ENCODE measurements at regions not wholly inside any gene's neighbourhood (a gene's known extent, or its start where the extent isn't known, plus 50 kb on each side); places are given as distances from the start of the nearest gene placed in this dataset.
"Not testable (repeated sequence)": the region's sequence is repeated elsewhere in the genome, so short reads cannot be mapped to it uniquely, and the experiment has no call there.

DNA sequence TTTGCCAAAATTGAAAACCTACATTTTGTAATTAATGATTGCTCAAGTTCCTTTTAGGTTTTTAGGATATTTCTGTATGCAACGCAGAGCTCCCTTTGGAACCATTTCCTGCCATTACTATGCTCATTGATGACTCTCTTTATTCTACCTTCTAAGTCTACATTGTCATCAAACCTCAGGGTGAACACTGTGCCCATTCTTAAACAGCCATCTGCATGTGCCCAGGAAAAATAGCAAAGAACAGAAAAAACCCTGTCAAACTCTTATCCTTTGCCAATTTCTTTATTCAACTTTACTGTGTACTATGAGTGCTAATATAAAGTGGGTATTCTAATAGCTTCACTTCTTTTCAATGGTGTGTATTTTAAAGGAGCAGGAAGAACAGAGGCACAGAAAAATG, 1455.9 kb downstream of the ADGRL3 start:
- Mint-ChIP-seq H3K27me3 (no peaks in the 10 kb centered on the region), H3K9me3 (peaks cover 5% of the 10 kb centered on the region), H3K4me1 (ENCODE audit: low read depth in 2 of 2) (no peaks in the 10 kb centered on the region), H3K36me3 (peaks cover 5% of the 10 kb centered on the region), H3K4me3 (no peak overlapping the region), H3K27ac (no peak overlapping the region)
- ATAC-seq, result no peak
- DNase-seq (ENCODE audit: low spot score), result no peak

DNA sequence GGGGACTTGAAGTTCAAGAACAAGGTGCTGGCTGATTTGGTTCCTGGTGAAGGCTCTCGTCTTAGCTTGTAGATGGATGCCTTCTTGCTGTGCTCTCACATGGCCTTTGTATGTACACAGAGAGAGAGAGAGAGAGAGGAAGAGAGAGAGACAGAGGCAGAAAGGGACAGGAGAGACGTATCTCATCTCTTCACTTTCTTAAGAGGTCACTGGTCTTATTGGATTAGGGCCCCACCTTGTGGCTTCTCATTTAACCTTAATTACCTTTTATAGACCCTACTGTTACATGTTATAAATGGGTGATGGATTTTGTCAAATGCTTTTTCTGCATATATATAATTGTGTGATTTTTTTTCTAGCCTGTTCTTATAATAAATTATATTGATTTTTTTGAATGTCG, 1444.2 kb downstream of the ADGRL3 start:
- Mint-ChIP-seq H3K27ac (no peak overlapping the region), H3K4me3 (no peak overlapping the region), H3K4me1 (ENCODE audit: low read depth in 2 of 2) (no peaks in the 10 kb centered on the region), H3K36me3 (no peaks in the 10 kb centered on the region), H3K9me3 (peaks cover 6% of the 10 kb centered on the region), H3K27me3 (no peaks in the 10 kb centered on the region)
- ATAC-seq, result no peak
- no peak for DNase-seq (ENCODE audit: low spot score)

GRCh38 chr4:62640296-62640695, 1440.2 kb downstream of the ADGRL3 start:
- Mint-ChIP-seq H3K9me3 (peaks cover 3% of the 10 kb centered on the region), H3K4me1 (ENCODE audit: low read depth in 2 of 2) (no peaks in the 10 kb centered on the region), H3K27ac (no peak overlapping the region), H3K36me3 (no peaks in the 10 kb centered on the region), H3K4me3 (no peak overlapping the region), H3K27me3 (no peaks in the 10 kb centered on the region)
- no peak for DNase-seq (ENCODE audit: low spot score)
- ATAC-seq, result no peak

- ATAC-seq (no peak), DNase-seq (ENCODE audit: low spot score) (no peak)
- no peak overlapping the region for H3K27ac Mint-ChIP-seq
- H3K4me1 Mint-ChIP-seq (ENCODE audit: low read depth in 2 of 2), result no peaks in the 10 kb centered on the region
- peaks cover 7% of the 10 kb centered on the region for H3K9me3 Mint-ChIP-seq
- H3K27me3 Mint-ChIP-seq, result no peaks in the 10 kb centered on the region
- H3K36me3 Mint-ChIP-seq, result no peaks in the 10 kb centered on the region
- H3K4me3 Mint-ChIP-seq, result no peak overlapping the region
These were observed 1427.5 kb downstream of the ADGRL3 start for GRCh38 chr4:62627671-62628070.

- H3K27me3 Mint-ChIP-seq, result no peaks in the 10 kb centered on the region
- no peaks in the 10 kb centered on the region for H3K4me1 Mint-ChIP-seq (ENCODE audit: low read depth in 2 of 2)
- no peak overlapping the region for H3K27ac Mint-ChIP-seq
- H3K9me3 Mint-ChIP-seq, result peaks cover 7% of the 10 kb centered on the region
- no peak for DNase-seq (ENCODE audit: low spot score)
- H3K36me3 Mint-ChIP-seq, result no peaks in the 10 kb centered on the region
- H3K4me3 Mint-ChIP-seq, result no peak overlapping the region
- no peak for ATAC-seq
These were observed 1427.0 kb downstream of the ADGRL3 start for GRCh38 chr4:62627141-62627540.

DNA sequence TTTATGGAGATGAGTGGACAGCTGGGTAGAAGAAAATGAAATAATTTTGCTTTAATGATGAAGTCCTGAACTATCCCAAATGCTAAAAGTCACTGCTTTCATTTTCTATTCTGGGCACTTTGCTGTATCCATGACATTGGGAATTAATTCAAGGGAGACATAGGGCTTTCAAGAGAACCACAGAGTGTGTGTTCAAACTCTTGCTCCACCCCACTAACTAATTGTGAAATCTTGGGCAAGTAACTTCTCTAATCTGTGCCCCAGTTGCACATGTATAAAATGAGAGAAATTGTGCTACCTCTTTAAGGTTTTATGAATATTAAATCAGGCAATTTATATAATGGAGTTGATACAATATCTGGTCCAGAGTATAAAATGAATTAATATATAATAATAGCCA, 1422.0 kb downstream of the ADGRL3 start:
- ATAC-seq (no peak), DNase-seq (ENCODE audit: low spot score) (no peak)
- Mint-ChIP-seq H3K27me3 (no peaks in the 10 kb centered on the region), H3K4me3 (no peak overlapping the region), H3K36me3 (no peaks in the 10 kb centered on the region), H3K9me3 (peaks cover 13% of the 10 kb centered on the region), H3K27ac (no peak overlapping the region), H3K4me1 (ENCODE audit: low read depth in 2 of 2) (no peaks in the 10 kb centered on the region)

- no peaks in the 10 kb centered on the region for H3K4me1 Mint-ChIP-seq (ENCODE audit: low read depth in 2 of 2)
- no peaks in the 10 kb centered on the region for H3K27me3 Mint-ChIP-seq
- H3K36me3 Mint-ChIP-seq, result no peaks in the 10 kb centered on the region
- H3K27ac Mint-ChIP-seq, result no peak overlapping the region
- no peak overlapping the region for H3K4me3 Mint-ChIP-seq
- DNase-seq (ENCODE audit: low spot score) (no peak), ATAC-seq (no peak)
- H3K9me3 Mint-ChIP-seq, result peaks cover 10% of the 10 kb centered on the region
These were observed 1419.8 kb downstream of the ADGRL3 start for GRCh38 chr4:62619971-62620370.

DNA sequence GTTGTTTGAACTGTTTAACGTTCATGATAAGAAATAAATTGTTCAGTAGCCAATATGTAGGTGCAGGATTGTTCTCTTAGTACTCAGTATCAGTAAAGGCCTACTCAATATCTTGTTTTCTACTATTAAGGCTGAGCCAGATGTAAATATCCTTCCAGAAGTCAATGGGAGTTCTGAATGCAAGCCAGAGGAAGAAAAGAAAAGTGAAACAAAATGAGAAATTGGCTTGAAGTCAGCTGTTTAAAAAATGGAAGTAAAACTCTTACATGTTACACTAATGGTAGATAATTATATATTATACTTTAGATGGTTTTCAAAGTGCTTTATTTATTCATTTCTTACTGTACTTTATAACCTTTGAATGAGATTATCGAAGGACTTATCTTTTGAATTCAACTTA, 1417.9 kb downstream of the ADGRL3 start:
- ATAC-seq (no peak), DNase-seq (ENCODE audit: low spot score) (no peak)
- Mint-ChIP-seq H3K36me3 (no peaks in the 10 kb centered on the region), H3K27me3 (no peaks in the 10 kb centered on the region), H3K4me1 (ENCODE audit: low read depth in 2 of 2) (no peaks in the 10 kb centered on the region), H3K9me3 (peaks cover 10% of the 10 kb centered on the region), H3K4me3 (no peak overlapping the region), H3K27ac (no peak overlapping the region)

- Mint-ChIP-seq H3K4me3 (no peak overlapping the region), H3K4me1 (ENCODE audit: low read depth in 2 of 2) (no peaks in the 10 kb centered on the region), H3K27ac (no peak overlapping the region), H3K36me3 (peaks cover 11% of the 10 kb centered on the region), H3K9me3 (peaks cover 12% of the 10 kb centered on the region), H3K27me3 (no peaks in the 10 kb centered on the region)
- ATAC-seq (no peak), DNase-seq (ENCODE audit: low spot score) (no peak)
These were observed 1401.6 kb downstream of the ADGRL3 start for GRCh38 chr4:62601737-62602136.

DNA sequence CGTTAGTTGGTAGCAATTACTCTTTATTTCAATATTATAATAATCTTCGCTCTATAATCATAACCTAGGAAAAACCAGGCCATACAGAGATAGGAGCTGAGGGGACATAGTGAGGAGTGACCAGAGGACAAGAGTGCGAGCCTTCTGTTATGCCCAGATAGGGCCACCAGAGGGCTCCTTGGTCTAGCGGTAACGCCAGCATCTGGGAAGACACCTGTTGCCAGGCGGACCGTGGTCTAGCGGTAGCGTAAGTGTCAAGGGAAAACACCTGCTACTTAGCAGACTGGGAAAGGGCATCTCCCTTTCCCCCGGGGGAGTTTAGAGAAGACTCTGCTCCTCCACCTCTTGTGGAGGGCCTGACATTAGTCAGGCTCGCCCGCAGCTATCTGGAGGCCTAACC, 1395.1 kb downstream of the ADGRL3 start:
- not testable (repeated sequence) for H3K27me3 Mint-ChIP-seq; DNase-seq (ENCODE audit: low spot score); H3K36me3 Mint-ChIP-seq; H3K4me1 Mint-ChIP-seq (ENCODE audit: low read depth in 2 of 2); H3K4me3 Mint-ChIP-seq; H3K27ac Mint-ChIP-seq; ATAC-seq
- peaks cover 14% of the 10 kb centered on the region for H3K9me3 Mint-ChIP-seq

GRCh38 chr4:62591756-62592155, 1391.6 kb downstream of the ADGRL3 start:
- no peaks in the 10 kb centered on the region for H3K36me3 Mint-ChIP-seq
- H3K27me3 Mint-ChIP-seq, result no peaks in the 10 kb centered on the region
- no peak overlapping the region for H3K27ac Mint-ChIP-seq
- H3K4me1 Mint-ChIP-seq (ENCODE audit: low read depth in 2 of 2), result no peaks in the 10 kb centered on the region
- no peak overlapping the region for H3K4me3 Mint-ChIP-seq
- ATAC-seq (no peak), DNase-seq (ENCODE audit: low spot score) (no peak)
- H3K9me3 Mint-ChIP-seq, result peaks cover 18% of the 10 kb centered on the region

GRCh38 chr4:62588671-62589070, 1388.5 kb downstream of the ADGRL3 start:
- Mint-ChIP-seq H3K4me1 (ENCODE audit: low read depth in 2 of 2) (no peaks in the 10 kb centered on the region), H3K9me3 (peaks cover 17% of the 10 kb centered on the region), H3K4me3 (no peak overlapping the region), H3K36me3 (no peaks in the 10 kb centered on the region), H3K27ac (no peak overlapping the region), H3K27me3 (no peaks in the 10 kb centered on the region)
- ATAC-seq, result no peak
- DNase-seq (ENCODE audit: low spot score), result no peak

GRCh38 chr4:62571494-62571893, 1371.4 kb downstream of the ADGRL3 start:
- H3K27ac Mint-ChIP-seq, result no peak overlapping the region
- no peaks in the 10 kb centered on the region for H3K27me3 Mint-ChIP-seq
- no peak for DNase-seq (ENCODE audit: low spot score)
- no peak overlapping the region for H3K4me3 Mint-ChIP-seq
- peaks cover 21% of the 10 kb centered on the region for H3K9me3 Mint-ChIP-seq
- no peaks in the 10 kb centered on the region for H3K4me1 Mint-ChIP-seq (ENCODE audit: low read depth in 2 of 2)
- H3K36me3 Mint-ChIP-seq, result peaks cover 11% of the 10 kb centered on the region
- ATAC-seq, result no peak

DNA sequence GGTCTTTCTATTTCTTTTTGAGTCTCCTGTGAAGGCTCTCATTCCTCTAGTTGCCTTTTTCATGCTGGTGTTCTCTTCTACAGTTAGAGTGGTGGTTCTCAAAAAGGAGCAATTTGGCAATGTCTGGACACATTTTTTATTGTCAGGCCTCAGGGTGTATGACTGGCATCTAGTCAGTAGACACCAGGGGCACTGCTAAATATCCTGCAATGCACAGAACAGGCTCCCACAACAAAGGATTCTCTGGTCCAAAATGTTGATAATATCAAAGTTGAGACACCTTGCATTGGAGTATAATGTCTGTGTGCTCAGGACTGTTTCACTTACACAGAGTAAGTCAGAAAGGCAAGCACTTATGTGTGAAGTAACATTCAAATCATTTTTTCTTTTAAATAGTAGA, 1360.7 kb downstream of the ADGRL3 start:
- H3K27me3 Mint-ChIP-seq, result no peaks in the 10 kb centered on the region
- peaks cover 16% of the 10 kb centered on the region for H3K9me3 Mint-ChIP-seq
- ATAC-seq (no peak), DNase-seq (ENCODE audit: low spot score) (no peak)
- no peaks in the 10 kb centered on the region for H3K4me1 Mint-ChIP-seq (ENCODE audit: low read depth in 2 of 2)
- H3K36me3 Mint-ChIP-seq, result peaks cover 4% of the 10 kb centered on the region
- no peak overlapping the region for H3K27ac Mint-ChIP-seq
- no peak overlapping the region for H3K4me3 Mint-ChIP-seq

DNA sequence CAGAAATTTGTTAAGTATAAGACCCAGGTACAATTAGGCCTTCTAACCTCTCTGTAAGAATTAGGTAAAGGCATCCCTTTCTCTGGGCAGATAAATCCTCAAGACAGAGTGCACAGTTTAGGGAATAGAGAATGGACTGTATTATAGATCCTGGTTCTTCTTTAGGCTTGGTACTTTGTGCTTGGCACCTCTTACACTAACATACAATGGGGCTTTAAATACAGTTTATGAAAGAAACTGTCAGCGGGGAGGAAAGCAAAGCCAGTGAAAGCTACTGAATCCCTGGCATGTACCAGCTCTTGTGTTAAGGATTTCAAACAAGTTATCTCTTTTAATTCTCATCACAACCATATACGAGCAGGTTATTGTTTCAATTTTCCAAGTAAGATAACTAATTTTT, 1350.0 kb downstream of the ADGRL3 start:
- DNase-seq (ENCODE audit: low spot score) (no peak), ATAC-seq (no peak)
- Mint-ChIP-seq H3K9me3 (peaks cover 18% of the 10 kb centered on the region), H3K36me3 (peaks cover 2% of the 10 kb centered on the region), H3K27ac (no peak overlapping the region), H3K4me3 (no peak overlapping the region), H3K4me1 (ENCODE audit: low read depth in 2 of 2) (no peaks in the 10 kb centered on the region), H3K27me3 (no peaks in the 10 kb centered on the region)
